GM18858 (cell line): ENCODE measurements at regions not wholly inside any gene's neighbourhood (a gene's known extent, or its start where the extent isn't known, plus 50 kb on each side); places are given as distances from the start of the nearest gene placed in this dataset.

Source experiments
- ATAC-seq: cut with Tn5 transposase; IDR thresholded peaks from one replicate; pipeline ENCODE4 v1.9.1; 2021; ENCODE audit not compliant: unreplicated experiment

DNA sequence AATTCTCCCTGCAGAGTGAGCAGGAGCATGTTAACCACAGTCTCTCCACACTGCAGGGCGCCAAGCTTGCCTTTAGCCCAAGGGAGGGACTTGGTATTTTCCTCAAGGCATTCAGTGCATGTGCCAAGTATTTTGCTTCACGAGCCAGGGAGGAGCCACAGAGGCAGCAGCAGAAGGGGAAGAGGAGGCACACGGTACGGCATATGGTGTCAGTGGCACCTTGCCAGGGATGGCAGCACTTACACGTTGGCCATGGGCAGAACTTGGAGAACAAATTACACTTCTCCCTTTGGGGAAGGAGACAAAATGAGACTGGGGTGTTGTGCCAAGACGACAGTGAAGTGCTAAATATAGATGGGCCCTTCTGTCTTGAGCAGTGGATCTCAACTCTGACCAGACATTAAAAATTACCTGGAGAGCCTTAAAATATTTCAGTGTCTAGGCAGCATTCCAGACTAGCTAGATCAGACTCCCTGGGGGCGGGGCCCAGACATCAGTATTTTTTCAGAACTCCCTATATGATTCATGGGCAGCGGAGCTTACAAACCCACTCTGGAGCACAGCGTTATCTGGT, 155.8 kb downstream of the DRD1 start:
- ATAC-seq, result no peak

DNA sequence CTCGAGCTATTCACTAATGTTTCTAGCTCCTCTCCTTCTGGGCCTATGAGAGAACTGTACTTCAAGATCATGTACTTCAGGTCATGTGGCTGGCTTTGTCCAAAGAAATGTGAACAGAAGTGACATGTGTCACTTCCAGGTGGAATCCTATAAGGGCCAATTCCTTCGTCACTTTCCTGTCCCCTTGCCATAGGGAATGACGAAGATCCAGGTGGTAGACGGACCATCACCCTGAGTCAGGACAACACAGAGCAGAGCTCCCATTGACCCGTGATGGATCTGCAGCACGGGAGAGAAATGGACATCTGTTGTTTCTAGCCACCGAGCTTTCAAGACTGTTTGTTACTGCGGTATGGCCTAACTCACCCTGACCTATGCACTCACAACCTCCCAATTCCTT, 157.0 kb downstream of the DRD1 start:
- ATAC-seq, result no peak

GRCh38 chr5:175285261-175285660, 158.7 kb downstream of the DRD1 start:
- no peak for ATAC-seq

- ATAC-seq, result no peak
Measured at GRCh38 chr5:175284806-175285205, 159.2 kb downstream of the DRD1 start.

DNA sequence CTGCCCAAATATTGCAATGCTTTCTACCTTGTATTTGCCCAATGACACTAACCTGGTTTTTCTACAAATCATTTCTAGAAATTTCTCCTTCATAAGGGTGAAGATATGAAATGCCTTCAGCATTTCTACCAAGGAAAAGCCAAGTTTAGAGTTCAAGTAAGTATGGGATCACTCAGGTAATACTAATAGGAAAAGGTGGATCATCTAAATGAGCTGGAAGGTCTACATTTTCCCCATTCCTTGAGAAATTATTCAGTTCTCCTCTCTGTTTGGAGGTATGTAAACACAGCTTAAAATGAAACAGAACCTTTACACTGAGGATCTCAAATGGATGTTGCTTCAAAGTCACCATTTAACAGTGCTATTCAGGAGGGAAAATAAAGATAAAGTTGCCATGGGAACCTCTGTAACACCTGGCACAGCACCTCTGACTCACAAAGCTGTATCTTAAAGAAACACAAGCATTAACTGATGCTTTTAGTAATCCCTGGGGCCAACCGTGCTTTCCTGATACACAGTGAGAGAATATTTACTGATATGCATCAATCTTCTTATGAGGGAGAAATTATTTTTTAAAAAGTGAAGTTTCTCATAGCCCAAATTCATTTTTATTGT, 161.3 kb downstream of the DRD1 start:
- ATAC-seq, result no peak

- ATAC-seq, result no peak
Measured at GRCh38 chr5:175281714-175282113, 162.3 kb downstream of the DRD1 start.

DNA sequence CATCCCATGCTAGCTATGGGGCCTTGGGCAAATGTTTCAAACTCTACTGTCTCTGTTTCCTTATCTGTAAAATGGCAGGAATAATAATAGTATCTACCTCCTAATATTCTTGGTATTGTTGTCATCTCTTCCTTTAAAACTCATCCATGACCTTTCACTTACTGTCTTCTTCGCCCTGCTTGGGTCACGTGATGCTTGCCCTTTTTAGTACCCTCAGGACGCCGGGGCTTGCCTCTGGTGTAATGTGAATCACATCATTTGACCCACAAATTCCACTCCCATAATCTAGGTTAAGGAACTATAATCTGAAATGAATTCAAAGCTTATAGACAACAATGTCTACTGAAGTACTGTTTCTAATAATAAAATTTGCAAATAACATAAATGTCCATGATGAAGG, 162.7 kb downstream of the DRD1 start:
- ATAC-seq, result no peak

DNA sequence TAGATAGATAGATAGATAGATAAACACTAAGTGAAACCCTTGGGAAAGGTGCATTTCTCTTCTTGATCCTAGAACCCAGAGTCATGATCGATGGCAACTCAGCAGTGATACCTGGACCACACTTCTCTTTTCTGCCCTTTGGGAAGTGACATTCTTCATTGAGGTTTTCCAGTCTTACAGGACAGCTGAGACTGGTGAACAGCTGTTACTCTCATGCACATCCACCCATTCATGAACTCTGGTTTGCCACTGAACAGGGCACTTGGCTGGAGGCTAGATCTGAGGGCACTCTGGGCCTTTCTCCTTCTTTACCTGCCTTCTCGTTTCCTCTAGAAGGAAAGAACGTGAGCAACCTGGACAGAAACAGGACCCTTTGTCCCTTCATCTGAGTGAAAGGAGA, 164.5 kb downstream of the DRD1 start:
- ATAC-seq, result no peak

DNA sequence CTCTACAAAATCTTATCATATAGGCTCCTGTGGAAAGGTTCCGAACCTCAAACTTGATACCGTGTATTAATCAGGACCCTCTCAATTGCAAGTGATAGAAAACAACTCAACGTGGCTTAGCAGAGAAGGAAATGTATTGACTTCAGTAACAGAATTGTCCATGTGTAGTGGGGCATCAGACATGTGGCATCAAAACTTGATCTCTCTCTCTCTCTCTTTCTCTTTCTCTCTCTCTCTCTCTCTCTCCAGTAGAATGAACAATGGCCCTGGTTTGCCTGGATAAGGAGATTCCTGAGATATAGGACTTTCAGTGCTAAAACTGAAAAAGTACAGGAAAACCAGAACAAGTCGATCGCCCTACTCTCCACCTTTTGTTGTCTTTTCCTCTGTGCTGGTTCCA, 168.2 kb downstream of the DRD1 start:
- ATAC-seq, result no peak

DNA sequence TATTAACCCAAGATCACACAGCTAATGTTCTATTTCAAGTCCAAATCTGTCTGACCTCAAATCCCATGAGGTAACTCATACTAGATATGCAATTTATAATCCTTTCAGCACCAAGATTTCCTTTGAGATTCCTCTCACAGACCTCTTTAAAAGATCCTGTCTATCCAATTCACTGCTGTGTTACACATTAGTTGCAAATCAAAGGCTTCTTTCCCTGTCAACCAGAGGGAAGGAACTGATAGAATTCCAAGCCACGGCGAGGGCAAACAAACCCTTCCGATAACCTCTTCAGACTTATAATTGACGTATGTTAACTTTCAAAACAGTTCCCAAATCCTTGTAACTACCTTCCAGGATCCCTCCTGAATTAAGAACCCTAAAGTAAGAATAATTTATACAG, 168.9 kb downstream of the DRD1 start:
- ATAC-seq, result no peak

DNA sequence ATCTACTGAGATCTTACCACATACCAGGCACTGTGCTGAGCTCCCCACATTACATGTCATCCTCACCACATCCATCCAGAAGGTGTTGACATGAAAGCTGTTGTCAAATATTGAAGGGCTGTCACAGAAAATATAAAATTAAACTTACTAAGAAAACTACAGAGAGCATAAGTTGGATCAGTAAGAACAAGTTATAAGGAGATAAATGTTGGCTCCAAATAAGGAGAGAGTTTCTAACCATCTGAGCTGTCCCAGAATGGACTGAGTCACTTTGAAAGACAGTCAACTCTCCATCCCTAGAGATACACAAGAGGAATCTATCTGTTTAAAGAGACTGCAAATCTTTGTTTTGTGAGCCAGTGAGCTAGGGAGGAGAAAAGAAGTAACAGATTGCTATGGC, 169.8 kb downstream of the DRD1 start:
- ATAC-seq, result no peak

DNA sequence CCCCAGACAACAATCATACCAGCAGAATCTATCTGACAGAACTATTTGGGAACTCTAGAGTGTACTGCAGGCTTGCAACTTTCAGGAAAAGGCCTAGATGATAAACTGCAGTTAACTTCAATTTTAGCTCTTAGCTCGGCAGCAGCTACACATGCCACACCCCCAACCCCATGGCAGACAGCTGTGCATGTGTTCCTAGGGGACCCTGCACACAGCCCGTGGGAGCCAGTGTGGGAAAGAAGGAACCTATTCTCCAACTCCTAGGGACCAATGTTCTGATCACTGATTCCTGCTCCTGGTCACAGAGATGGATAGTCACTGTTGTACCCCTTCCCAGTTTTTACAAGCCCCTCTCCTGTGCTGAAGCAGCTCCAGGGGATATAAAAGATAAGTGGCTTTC, 179.6 kb downstream of the DRD1 start:
- no peak for ATAC-seq

DNA sequence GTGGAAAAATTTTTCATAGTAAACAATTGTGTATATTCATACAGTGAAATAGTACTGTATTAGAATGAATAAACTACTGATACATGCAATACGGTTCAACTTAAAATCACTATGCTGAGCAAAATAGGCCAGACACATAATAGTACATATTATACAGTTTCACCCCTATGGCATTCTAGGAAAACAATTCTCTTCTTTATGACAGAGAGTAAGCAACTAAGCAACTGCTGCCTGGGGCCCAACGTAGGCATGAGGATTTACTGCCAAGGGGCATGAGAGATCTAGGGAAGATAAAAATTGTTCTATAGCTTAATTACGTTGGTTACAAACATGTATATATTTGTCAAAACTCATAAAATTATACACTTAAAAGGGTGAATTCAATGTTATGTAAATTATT, 180.2 kb downstream of the DRD1 start:
- no peak for ATAC-seq

- no peak for ATAC-seq
Measured at GRCh38 chr5:175261526-175261925, 182.5 kb downstream of the DRD1 start.

DNA sequence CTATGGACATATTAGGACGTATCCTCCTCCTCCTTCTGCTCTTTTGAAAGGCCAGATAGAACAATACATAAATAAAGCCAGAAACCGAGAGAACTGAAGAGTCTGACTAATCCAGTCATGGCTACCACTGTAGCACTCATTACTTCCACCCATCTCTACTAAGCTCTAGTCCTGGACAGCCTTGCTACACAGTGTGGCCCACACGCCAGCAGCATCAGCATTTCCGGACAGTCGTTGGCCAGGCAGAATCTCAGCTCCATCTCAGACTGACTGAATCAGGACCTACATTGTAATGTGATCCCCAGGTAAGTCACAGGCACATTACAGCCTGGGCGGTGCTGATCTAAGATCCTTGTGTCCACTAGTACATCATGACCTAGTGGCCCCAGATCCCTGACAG, 182.9 kb downstream of the DRD1 start:
- no peak for ATAC-seq

DNA sequence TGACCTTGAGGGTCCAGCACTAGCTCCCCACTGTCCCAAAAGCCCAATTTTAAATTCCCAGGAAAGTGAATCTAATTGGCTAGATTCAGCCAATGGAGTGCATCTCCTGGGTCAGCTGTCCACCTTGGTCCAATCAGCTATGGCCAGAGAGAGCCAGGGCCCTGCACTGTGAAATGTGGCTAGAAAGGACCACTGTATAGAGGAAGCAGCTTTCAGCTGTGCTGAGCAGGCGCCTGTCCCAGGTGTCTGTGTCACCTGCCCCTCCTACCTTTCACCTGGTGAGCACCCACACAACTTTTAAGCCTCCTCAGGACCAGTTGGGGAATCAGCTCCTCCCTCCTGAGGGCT, 186.2 kb downstream of the DRD1 start:
- no peak for ATAC-seq

GRCh38 chr5:175257128-175257846, 186.7 kb downstream of the DRD1 start:
- ATAC-seq, result no peak

DNA sequence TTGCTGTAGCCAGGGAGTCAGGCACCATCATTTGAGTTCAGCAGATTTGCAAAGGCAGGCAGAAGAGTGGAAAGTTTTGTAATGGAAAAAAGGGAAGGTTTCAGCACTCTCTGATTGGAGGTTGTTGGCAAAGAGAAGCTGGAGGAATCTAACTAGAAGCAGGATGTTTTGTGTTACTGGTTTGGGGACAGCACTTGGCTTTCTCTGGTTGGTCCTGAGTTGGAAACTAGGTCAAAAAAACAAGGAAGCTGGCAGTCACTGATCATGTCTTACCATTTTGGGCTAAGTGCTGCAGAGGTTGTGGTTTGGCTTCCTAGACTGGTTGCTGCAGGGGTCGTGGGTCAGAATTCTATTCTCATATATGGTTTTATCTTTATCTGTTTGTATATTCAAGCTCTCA, 189.8 kb downstream of the DRD1 start:
- no peak for ATAC-seq

- ATAC-seq, result no peak
Measured at GRCh38 chr5:175253597-175253996, 190.4 kb downstream of the DRD1 start.

GRCh38 chr5:175252234-175252805, 191.7 kb downstream of the DRD1 start:
- no peak for ATAC-seq

GRCh38 chr5:175250426-175250825, 193.6 kb downstream of the DRD1 start:
- ATAC-seq, result no peak

DNA sequence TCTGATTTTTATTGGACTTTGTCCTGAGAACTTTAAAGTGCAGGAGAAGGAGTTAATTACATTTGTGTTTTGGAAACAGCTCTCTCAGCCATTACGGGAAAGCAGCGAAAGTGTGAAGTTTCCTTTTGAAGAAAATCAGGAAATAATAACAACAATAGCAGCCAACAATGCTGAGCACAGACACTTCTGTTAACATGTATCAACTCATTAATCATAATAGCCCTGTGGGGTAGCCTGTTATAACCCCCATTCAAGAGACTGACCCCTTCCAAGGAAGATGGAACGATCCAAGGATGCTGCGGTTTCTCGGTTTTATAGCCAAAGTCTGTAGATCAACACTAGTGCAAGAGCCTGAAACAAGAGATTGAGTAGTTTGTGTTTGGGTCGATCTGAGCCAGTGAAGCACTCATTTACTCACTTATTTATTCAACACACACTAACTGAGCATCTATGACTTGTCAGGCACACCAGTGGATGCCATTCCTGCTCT, 195.5 kb downstream of the DRD1 start:
- ATAC-seq, result no peak
